ENCODE measurements at regions not wholly inside any gene's neighbourhood (a gene's known extent, or its start where the extent isn't known, plus 50 kb on each side); places are given as distances from the start of the nearest gene placed in this dataset.

- H3K9me3 ChIP-seq: no peaks in the 10 kb centered on the region
- H3K36me3 ChIP-seq (ENCODE audit: low read depth, missing control alignments): no peaks in the 10 kb centered on the region
- 85 to 94% methylated on average over 9 of the region's 9 CpGs for WGBS, 2 donors
- no peak overlapping the region for H3K4me3 ChIP-seq
- H3K27me3 ChIP-seq: no peaks in the 10 kb centered on the region
- DNase-seq: no peak
- no peak for TF ChIP-seq POLR2A (IDR thresholded peaks at IDR 0.05)
- TF ChIP-seq CTCF (IDR thresholded peaks at IDR 0.05): no peak
- intact Hi-C loops (cut with DNase I; ENCODE audit: low total_unique reads): no loop called here
- no peaks in the 10 kb centered on the region for H3K4me1 ChIP-seq
- no peak overlapping the region for H3K27ac ChIP-seq
Measured at GRCh38 chr15:91530956-91531582, 322.4 kb upstream of the SLCO3A1 start.

GRCh38 chr15:91534235-91534634, 319.3 kb upstream of the SLCO3A1 start:
- Histone ChIP-seq H3K27ac (no peak overlapping the region), H3K9me3 (no peaks in the 10 kb centered on the region), H3K4me1 (no peaks in the 10 kb centered on the region), H3K36me3 (ENCODE audit: low read depth, missing control alignments) (no peaks in the 10 kb centered on the region), H3K27me3 (no peaks in the 10 kb centered on the region), H3K4me3 (no peak overlapping the region)
- DNase-seq: no peak
- intact Hi-C loops (cut with DNase I; ENCODE audit: low total_unique reads): no loop called here
- no peak for TF ChIP-seq POLR2A (IDR thresholded peaks at IDR 0.05)
- 88 to 98% methylated on average over 2 of the region's 2 CpGs for WGBS, 2 donors

GRCh38 chr15:91534976-91535375, 318.5 kb upstream of the SLCO3A1 start:
- 93 to 97% methylated on average over 2 of the region's 2 CpGs for WGBS, 2 donors
- no peak for DNase-seq
- H3K36me3 ChIP-seq (ENCODE audit: low read depth, missing control alignments): no peaks in the 10 kb centered on the region
- no peaks in the 10 kb centered on the region for H3K9me3 ChIP-seq
- TF ChIP-seq CTCF (IDR thresholded peaks at IDR 0.05) (no peak), POLR2A (IDR thresholded peaks at IDR 0.05) (no peak)
- intact Hi-C loops (cut with DNase I; ENCODE audit: low total_unique reads): no loop called here
- H3K27ac ChIP-seq: no peak overlapping the region
- no peak overlapping the region for H3K4me3 ChIP-seq
- H3K27me3 ChIP-seq: no peaks in the 10 kb centered on the region
- H3K4me1 ChIP-seq: no peaks in the 10 kb centered on the region

- Histone ChIP-seq H3K9me3 (no peaks in the 10 kb centered on the region), H3K4me3 (no peak overlapping the region), H3K4me1 (no peaks in the 10 kb centered on the region), H3K27ac (no peak overlapping the region), H3K27me3 (no peaks in the 10 kb centered on the region), H3K36me3 (ENCODE audit: low read depth, missing control alignments) (no peaks in the 10 kb centered on the region)
- intact Hi-C loops (cut with DNase I; ENCODE audit: low total_unique reads): no loop called here
- TF ChIP-seq POLR2A (IDR thresholded peaks at IDR 0.05) (no peak), CTCF (IDR thresholded peaks at IDR 0.05) (no peak)
- no peak for DNase-seq
- WGBS, 2 donors: 89 to 95% methylated on average over 4 of the region's 4 CpGs
Measured at GRCh38 chr15:91535856-91536500, 317.5 kb upstream of the SLCO3A1 start.

GRCh38 chr15:91537856-91538255, 315.7 kb upstream of the SLCO3A1 start:
- 80 to 87% methylated on average over 5 of the region's 5 CpGs for WGBS, 2 donors
- no peak for DNase-seq
- no peaks in the 10 kb centered on the region for H3K9me3 ChIP-seq
- no peak overlapping the region for H3K4me3 ChIP-seq
- no peaks in the 10 kb centered on the region for H3K27me3 ChIP-seq
- no peaks in the 10 kb centered on the region for H3K4me1 ChIP-seq
- intact Hi-C loops (cut with DNase I; ENCODE audit: low total_unique reads): no loop called here
- H3K36me3 ChIP-seq (ENCODE audit: low read depth, missing control alignments): no peaks in the 10 kb centered on the region
- TF ChIP-seq CTCF (IDR thresholded peaks at IDR 0.05): no peak
- no peak for TF ChIP-seq POLR2A (IDR thresholded peaks at IDR 0.05)
- no peak overlapping the region for H3K27ac ChIP-seq

All from testis (tissue), 2 donors.